GM10266 (cell line): ENCODE measurements at regions not wholly inside any gene's neighbourhood (a gene's known extent, or its start where the extent isn't known, plus 50 kb on each side); places are given as distances from the start of the nearest gene placed in this dataset.

Experiments
- DNase-seq: peaks from one replicate; pipeline ENCODE4 v3.0.0; 2012; ENCODE audit errors: extremely low spot score
- CTCF ChIP-seq: IDR thresholded peaks from 2 replicates; pipeline ENCODE4 v1.5.1; 2012; ENCODE audit warnings: mild to moderate bottlenecking, low read depth; ENCODE audit not compliant: control insufficient read depth, insufficient read depth; ENCODE audit errors: missing control alignments

DNA sequence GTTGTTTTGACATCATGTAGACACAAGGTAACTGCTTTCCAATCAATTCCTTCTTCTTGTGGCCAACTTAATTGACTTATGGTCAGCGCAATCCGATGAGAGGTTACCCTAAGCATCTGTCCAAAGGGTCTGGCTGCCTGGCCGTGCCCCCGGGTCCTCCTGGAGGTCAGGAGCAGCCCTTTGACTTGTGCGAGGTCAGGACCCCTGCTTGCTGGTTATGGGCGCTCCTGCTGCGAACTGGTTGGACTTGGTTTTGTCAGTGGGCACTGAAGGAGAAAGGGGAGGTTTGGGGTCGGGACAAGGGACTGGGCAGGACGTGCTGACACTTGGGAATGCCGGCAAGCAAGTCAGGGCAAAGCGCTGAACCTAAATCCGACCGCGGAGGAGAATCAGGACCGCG lies 215.6 kb downstream of the QKI start:
- no peak for DNase-seq
- TF ChIP-seq CTCF: no peak
